HG03558 (cell line): ENCODE measurements at regions not wholly inside any gene's neighbourhood (a gene's known extent, or its start where the extent isn't known, plus 50 kb on each side); places are given as distances from the start of the nearest gene placed in this dataset.

ENCODE experiments used
- ATAC-seq: cut with Tn5 transposase; IDR thresholded peaks from one replicate; pipeline ENCODE4 v1.9.1; 2021; ENCODE audit warnings: moderate number of reproducible peaks; ENCODE audit not compliant: unreplicated experiment; ENCODE audit errors: extremely low read depth

DNA sequence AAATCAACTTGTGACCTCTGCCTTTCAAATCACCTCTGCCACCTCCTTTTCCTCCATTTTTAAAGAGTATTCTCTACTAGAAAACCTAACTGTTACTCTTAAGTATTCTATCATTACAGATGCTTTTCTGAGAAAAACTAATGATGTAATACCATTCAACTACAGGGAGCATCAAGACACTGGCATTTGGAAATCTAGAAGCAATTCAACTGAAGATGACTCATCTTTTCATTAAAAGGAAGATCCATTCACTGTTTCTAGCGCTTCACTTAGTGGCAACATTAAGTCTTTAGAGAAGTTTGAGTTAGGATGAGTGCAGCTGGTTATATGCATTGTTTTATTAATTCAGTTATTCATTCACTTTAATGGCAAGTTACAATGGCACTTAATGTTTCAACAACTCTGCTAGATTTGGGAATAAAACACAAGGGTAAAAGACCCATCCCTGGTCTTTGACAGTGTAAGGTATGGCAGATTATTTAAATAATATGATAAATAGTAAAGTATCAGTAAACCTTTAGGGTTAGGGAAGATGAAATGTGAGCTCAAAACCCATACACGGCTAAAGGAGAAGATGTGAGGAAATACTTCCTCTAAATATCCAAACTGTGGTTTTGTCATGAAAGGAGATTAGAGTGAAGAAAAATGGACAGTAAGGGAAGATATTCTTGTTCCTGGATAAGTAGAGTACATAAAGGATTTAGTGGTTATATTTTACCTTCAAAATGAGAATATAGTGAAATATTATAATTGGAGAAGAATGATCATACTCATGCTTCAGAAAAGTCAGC lies 61.7 kb downstream of the KCNJ2 start:
- no peak for ATAC-seq

DNA sequence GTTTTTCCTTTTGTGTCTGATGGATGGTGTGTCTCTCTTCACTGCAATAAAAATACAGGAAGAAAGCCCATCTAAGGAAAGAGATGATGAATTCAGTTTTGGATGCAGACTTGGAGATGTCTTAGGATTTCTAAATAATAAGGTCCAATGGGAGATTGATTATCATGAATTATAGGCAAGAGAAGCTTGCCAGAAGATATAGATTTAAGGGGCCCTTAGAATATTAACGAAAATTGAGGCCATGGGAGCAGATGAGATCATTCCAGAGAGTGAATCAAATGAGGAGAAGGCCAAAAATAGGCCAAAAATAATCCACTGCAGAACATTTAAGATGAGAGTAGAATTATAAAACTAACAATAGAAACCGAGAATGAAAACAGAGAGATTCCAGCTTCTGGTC lies 63.1 kb downstream of the KCNJ2 start:
- ATAC-seq: no peak

GRCh38 chr17:70235252-70235651 lies 65.9 kb downstream of the KCNJ2 start:
- ATAC-seq: no peak

GRCh38 chr17:70238228-70238627 lies 68.9 kb downstream of the KCNJ2 start:
- no peak for ATAC-seq

DNA sequence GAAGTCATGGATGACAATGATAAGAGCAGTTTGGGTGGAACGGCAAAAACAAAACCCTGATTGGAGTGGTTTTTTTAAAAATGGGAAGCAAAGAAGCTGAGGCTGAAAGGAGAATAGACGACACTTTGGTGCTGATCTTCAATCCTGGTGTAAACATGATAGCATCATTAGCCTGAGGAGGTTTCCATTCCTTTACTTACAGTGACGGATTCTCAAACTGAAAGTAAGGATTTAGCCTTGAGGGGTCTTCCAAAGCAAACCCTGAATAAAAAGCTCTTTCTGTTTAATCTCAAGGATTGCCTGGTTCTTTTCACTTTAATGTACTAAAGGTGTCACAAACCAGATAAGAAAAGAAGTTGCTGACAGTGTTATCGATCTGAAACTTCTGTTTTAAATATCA lies 69.3 kb downstream of the KCNJ2 start:
- ATAC-seq: no peak

GRCh38 chr17:70239391-70239826 lies 70.1 kb downstream of the KCNJ2 start:
- ATAC-seq: no peak

DNA sequence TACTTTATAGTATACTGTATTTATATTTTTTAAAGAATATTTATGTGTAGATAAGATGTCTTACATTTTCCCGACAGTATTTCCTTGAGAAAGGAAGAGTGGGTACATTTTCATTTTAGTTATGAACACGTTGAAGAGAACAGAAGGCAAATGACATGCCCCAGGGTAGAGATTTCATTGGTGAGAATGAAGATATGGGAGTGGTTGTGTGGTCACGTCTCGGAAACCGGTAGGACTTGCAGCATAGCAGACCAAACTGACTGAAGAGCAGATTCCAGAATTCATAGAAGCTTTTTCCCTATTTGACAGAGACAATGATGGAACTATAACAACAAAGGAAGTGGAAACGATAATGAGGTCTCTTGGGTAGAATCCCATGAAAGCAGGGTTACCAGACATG lies 71.7 kb downstream of the KCNJ2 start:
- no peak for ATAC-seq

DNA sequence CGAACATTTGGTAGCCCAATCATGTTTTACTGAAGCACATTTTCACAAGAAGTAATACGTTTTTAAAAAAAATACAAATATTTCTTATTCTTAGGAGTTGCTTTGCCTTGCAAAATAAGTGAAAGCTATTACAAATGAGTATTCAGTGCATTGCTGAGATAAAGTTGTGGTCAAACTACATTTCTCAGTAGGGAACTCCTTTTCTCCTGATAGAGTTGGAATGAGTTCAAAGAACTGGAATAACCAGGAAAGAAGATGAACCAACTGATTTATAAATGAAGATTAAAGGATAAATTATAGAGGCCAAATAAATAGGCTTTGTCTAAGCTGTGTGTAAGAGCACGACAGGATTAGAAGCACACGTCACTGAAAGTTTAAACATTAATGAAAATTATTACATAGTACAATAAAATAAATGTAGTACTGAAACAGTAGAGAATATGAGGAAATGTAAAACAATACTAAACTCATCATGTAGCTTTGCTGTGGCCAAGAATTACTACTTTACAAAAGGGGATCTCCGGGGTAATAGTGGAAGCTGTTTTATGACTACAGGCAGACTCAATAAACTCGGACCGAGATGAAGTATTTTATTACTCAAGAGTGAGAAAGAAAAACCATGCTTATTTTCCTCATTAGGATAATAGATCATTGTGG lies 73.6 kb downstream of the KCNJ2 start:
- ATAC-seq: no peak

DNA sequence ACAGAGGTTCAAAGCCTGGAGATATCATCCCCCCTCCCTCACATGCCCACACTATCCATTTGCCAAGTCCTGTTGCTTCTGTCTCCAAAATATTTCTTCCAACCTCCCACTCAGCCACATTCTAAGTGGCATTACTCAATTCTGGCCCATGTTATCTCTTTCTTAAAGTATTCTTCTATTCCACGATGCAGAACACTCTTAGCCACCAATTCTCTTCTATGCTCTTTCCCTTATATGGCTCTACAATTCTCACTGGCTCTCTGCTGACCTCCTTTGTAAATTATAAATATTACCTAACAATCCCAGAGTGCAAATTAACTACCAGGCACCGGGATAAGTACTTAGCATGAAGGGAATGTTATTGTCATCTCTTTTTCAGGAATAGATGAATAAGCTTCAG lies 82.4 kb downstream of the KCNJ2 start:
- no peak for ATAC-seq

DNA sequence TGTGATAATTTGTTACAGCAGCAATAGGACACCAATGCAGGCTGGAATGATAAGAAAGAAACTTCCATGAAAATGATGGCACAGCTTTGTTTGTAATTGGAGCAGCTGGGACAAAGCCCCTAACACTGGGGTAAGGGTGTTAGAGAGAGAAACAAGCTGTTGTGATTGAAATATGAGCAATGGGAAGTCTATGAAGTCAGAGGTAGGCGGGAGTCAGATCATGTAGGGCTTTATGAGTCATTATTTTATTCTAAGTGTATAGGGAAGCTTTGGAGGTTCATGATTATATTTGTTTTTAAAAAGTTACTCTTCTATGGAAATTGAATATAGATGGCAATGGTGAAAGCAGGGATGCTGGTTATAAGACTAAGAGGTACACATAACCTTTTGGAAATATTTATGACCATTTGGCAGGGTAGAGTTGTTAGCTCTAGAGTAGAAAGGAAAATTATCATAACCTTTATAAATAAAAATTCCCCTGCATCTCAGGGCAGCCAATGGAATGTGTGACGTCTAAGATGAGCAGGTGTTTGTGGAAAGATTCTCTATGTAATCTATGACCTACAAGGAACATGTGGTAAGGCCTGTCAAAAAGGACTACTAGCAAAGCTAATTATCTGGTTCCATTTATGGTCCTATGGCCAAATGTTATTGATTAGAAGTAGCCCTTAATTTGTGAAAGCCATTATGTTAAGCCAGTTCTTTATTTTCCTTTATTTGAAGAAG lies 85.6 kb downstream of the KCNJ2 start:
- no peak for ATAC-seq

- ATAC-seq: no peak
Measured at GRCh38 chr17:70256751-70257150, 87.4 kb downstream of the KCNJ2 start.

GRCh38 chr17:70258465-70258864 lies 89.1 kb downstream of the KCNJ2 start:
- no peak for ATAC-seq

- ATAC-seq: no peak
Measured at GRCh38 chr17:70259400-70259799, 90.1 kb downstream of the KCNJ2 start.

DNA sequence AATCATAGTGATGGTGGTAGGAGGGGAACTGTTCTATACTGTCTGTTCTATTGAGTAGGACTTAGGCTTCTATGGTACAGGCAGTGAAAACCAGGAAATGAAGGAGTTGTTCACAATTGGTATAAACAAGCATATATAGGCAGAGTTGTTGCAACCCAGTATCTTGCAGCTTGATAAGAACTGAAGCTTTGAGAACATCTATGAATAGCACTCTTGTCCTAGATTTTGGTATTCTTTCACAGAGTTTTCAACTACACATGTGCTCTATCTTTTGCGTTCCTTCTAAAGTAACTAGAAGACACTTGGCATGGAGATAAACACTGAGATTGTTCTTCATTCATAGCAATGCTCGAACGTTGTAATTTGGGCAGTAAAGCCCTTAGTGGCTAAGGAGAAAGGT lies 91.8 kb downstream of the KCNJ2 start:
- ATAC-seq: no peak

- no peak for ATAC-seq
Measured at GRCh38 chr17:70265471-70265870, 96.1 kb downstream of the KCNJ2 start.

GRCh38 chr17:70266394-70266793 lies 97.1 kb downstream of the KCNJ2 start:
- ATAC-seq: no peak

- ATAC-seq: no peak
Measured at GRCh38 chr17:70268383-70268782, 99.1 kb downstream of the KCNJ2 start.

- ATAC-seq: no peak
Measured at GRCh38 chr17:70270554-70270953, 101.2 kb downstream of the KCNJ2 start.

DNA sequence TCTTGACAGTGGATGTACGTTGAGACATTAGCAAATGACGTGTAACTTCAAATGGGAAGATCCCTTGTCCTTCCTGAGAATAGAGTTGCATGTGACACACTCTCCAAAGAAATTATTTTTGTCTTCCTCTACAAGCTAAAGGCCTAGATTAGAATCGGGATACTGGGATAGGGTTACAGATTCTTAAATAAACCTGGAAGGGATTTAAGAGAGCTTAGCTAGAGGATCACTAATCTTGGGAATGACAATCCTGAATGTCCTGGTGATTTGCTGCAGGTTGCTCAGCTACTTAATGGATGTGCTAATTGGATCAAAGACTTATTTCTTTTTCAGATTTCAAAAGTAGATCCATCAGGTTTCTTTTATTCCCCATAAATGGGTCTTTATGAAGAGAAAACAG lies 101.9 kb downstream of the KCNJ2 start:
- ATAC-seq: no peak

- no peak for ATAC-seq
Measured at GRCh38 chr17:70271672-70272071, 102.3 kb downstream of the KCNJ2 start.

GRCh38 chr17:70274255-70274654 lies 104.9 kb downstream of the KCNJ2 start:
- no peak for ATAC-seq
